ENCODE measurements at regions not wholly inside any gene's neighbourhood (a gene's known extent, or its start where the extent isn't known, plus 50 kb on each side); places are given as distances from the start of the nearest gene placed in this dataset.

GRCh38 chrX:129077424-129078170 lies 445.7 kb downstream of the SMARCA1 start:
- DNase-seq, result no peak

- no peak for DNase-seq
Observed at GRCh38 chrX:129071390-129071789, 451.9 kb downstream of the SMARCA1 start.

- no peak for DNase-seq
Observed at GRCh38 chrX:129065895-129066294, 457.4 kb downstream of the SMARCA1 start.

GRCh38 chrX:129058405-129058804 lies 464.9 kb downstream of the SMARCA1 start:
- DNase-seq, result no peak

GRCh38 chrX:129043138-129043537 lies 480.2 kb downstream of the SMARCA1 start:
- no peak for DNase-seq

GRCh38 chrX:129041319-129041718 lies 482.0 kb downstream of the SMARCA1 start:
- DNase-seq, result no peak

GRCh38 chrX:129040124-129040523 lies 483.2 kb downstream of the SMARCA1 start:
- DNase-seq, result no peak

GRCh38 chrX:129039176-129039575 lies 484.1 kb downstream of the SMARCA1 start:
- no peak for DNase-seq

- no peak for DNase-seq
Observed at GRCh38 chrX:129037389-129037788, 485.9 kb downstream of the SMARCA1 start.

GRCh38 chrX:129035180-129035579 lies 488.1 kb downstream of the SMARCA1 start:
- no peak for DNase-seq

- no peak for DNase-seq
Observed at GRCh38 chrX:129034196-129034595, 489.1 kb downstream of the SMARCA1 start.

- DNase-seq, result no peak
Observed at GRCh38 chrX:129026202-129026601, 497.1 kb downstream of the SMARCA1 start.

GRCh38 chrX:129025376-129025775 lies 497.9 kb downstream of the SMARCA1 start:
- DNase-seq, result no peak

- DNase-seq, result no peak
Observed at GRCh38 chrX:129019412-129019811, 503.9 kb downstream of the SMARCA1 start.

- no peak for DNase-seq
Observed at GRCh38 chrX:129015381-129015780, 507.9 kb downstream of the SMARCA1 start.

GRCh38 chrX:129013574-129013973 lies 509.7 kb downstream of the SMARCA1 start:
- DNase-seq, result no peak

- DNase-seq, result no peak
Observed at GRCh38 chrX:129007631-129008030, 515.7 kb downstream of the SMARCA1 start.

- DNase-seq, result no peak
Observed at GRCh38 chrX:129006491-129006890, 516.8 kb downstream of the SMARCA1 start.

GRCh38 chrX:129000797-129001196 lies 522.5 kb downstream of the SMARCA1 start:
- DNase-seq, result no peak

GRCh38 chrX:129000018-129000417 lies 523.3 kb downstream of the SMARCA1 start:
- no peak for DNase-seq

GRCh38 chrX:128992107-128992971 lies 531.0 kb downstream of the SMARCA1 start:
- DNase-seq, result no peak

- no peak for DNase-seq
Observed at GRCh38 chrX:128975745-128976144, 547.5 kb downstream of the SMARCA1 start.

- DNase-seq, result no peak
Observed at GRCh38 chrX:128973033-128973432, 550.3 kb downstream of the SMARCA1 start.

- DNase-seq, result no peak
Observed at GRCh38 chrX:128961290-128961689, 562.0 kb downstream of the SMARCA1 start.
